ENCODE measurements at regions not wholly inside any gene's neighbourhood (a gene's known extent, or its start where the extent isn't known, plus 50 kb on each side); places are given as distances from the start of the nearest gene placed in this dataset.

- Mint-ChIP-seq H3K4me3 (no peak overlapping the region), H3K36me3 (ENCODE audit: low read depth) (no peaks in the 10 kb centered on the region), H3K4me1 (no peaks in the 10 kb centered on the region), H3K27ac (no peak overlapping the region), H3K27me3 (ENCODE audit: insufficient read depth) (no peaks in the 10 kb centered on the region), H3K9me3 (peaks cover 2% of the 10 kb centered on the region)
- Histone ChIP-seq H3K4me1 (ENCODE audit: control insufficient read depth, insufficient read depth, low read length) (no peaks in the 10 kb centered on the region), H3K27me3 (ENCODE audit: control insufficient read depth, insufficient read depth, low read length, poor library complexity, severe bottlenecking) (no peaks in the 10 kb centered on the region), H3K9ac (ENCODE audit: extremely low read depth, low read length, poor library complexity, severe bottlenecking) (no peak overlapping the region), H3K36me3 (ENCODE audit: control insufficient read depth, insufficient read depth, low read length) (no peaks in the 10 kb centered on the region), H3K4me3 (ENCODE audit: low read length) (no peak overlapping the region), H3K27ac (ENCODE audit: low read depth, low read length) (no peak overlapping the region), H3K9me3 (ENCODE audit: control insufficient read depth, low read length) (no peaks in the 10 kb centered on the region)
- WGBS, 2 experiments (ENCODE audit: insufficient coverage in 1 of 2, insufficient read length in 1 of 2), result 83% methylated on average over 2 of the region's 2 CpGs; no CpG with 5 or more reads in 1 of the 2 experiments
- TF ChIP-seq CTCF (conservative IDR thresholded peaks at IDR 0.05), result no peak
- DNase-seq, result no peak
Measured at GRCh38 chr18:60675801-60676200, 303.2 kb upstream of the MC4R start.

GRCh38 chr18:60676815-60677214, 304.2 kb upstream of the MC4R start:
- Mint-ChIP-seq H3K27me3 (ENCODE audit: insufficient read depth) (no peaks in the 10 kb centered on the region), H3K27ac (no peak overlapping the region), H3K4me3 (no peak overlapping the region), H3K9me3 (peaks cover 2% of the 10 kb centered on the region), H3K4me1 (no peaks in the 10 kb centered on the region), H3K36me3 (ENCODE audit: low read depth) (no peaks in the 10 kb centered on the region)
- no peaks in the 10 kb centered on the region for H3K27me3 ChIP-seq (ENCODE audit: control insufficient read depth, insufficient read depth, low read length, poor library complexity, severe bottlenecking)
- H3K4me3 ChIP-seq (ENCODE audit: low read length), result no peak overlapping the region
- no peak overlapping the region for H3K9ac ChIP-seq (ENCODE audit: extremely low read depth, low read length, poor library complexity, severe bottlenecking)
- peak; percentile 75 for TF ChIP-seq CTCF (conservative IDR thresholded peaks at IDR 0.05)
- DNase-seq, result peak; percentile 81
- WGBS, 2 experiments (ENCODE audit: insufficient coverage in 1 of 2, insufficient read length in 1 of 2), result 66 to 80% methylated on average over 2 to 4 of the region's 4 CpGs
- no peaks in the 10 kb centered on the region for H3K36me3 ChIP-seq (ENCODE audit: control insufficient read depth, insufficient read depth, low read length)
- H3K9me3 ChIP-seq (ENCODE audit: control insufficient read depth, low read length), result peaks cover 1% of the 10 kb centered on the region
- H3K4me1 ChIP-seq (ENCODE audit: control insufficient read depth, insufficient read depth, low read length), result no peaks in the 10 kb centered on the region
- no peak overlapping the region for H3K27ac ChIP-seq (ENCODE audit: low read depth, low read length)

GRCh38 chr18:60684843-60685513, 312.4 kb upstream of the MC4R start:
- Histone ChIP-seq H3K27me3 (ENCODE audit: control insufficient read depth, insufficient read depth, low read length, poor library complexity, severe bottlenecking) (no peaks in the 10 kb centered on the region), H3K9ac (ENCODE audit: extremely low read depth, low read length, poor library complexity, severe bottlenecking) (no peak overlapping the region), H3K4me3 (ENCODE audit: low read length) (no peak overlapping the region), H3K4me1 (ENCODE audit: control insufficient read depth, insufficient read depth, low read length) (peaks cover 3% of the 10 kb centered on the region), H3K27ac (ENCODE audit: low read depth, low read length) (no peak overlapping the region), H3K9me3 (ENCODE audit: control insufficient read depth, low read length) (peaks cover 21% of the 10 kb centered on the region), H3K36me3 (ENCODE audit: control insufficient read depth, insufficient read depth, low read length) (no peaks in the 10 kb centered on the region)
- TF ChIP-seq CTCF (conservative IDR thresholded peaks at IDR 0.05), result peak; percentile 84
- H3K27ac Mint-ChIP-seq, result no peak overlapping the region
- DNase-seq, result no peak
- peaks cover 3% of the 10 kb centered on the region for H3K36me3 Mint-ChIP-seq (ENCODE audit: low read depth)
- no peak overlapping the region for H3K4me3 Mint-ChIP-seq
- H3K27me3 Mint-ChIP-seq (ENCODE audit: insufficient read depth), result peaks cover 5% of the 10 kb centered on the region
- 61 to 65% methylated on average over 3 to 6 of the region's 6 CpGs for WGBS, 2 experiments (ENCODE audit: insufficient coverage in 1 of 2, insufficient read length in 1 of 2)
- peaks cover 13% of the 10 kb centered on the region for H3K9me3 Mint-ChIP-seq
- H3K4me1 Mint-ChIP-seq, result peaks cover 23% of the 10 kb centered on the region
